WTC11 (cell line): ENCODE measurements at regions not wholly inside any gene's neighbourhood (a gene's known extent, or its start where the extent isn't known, plus 50 kb on each side); places are given as distances from the start of the nearest gene placed in this dataset.

ENCODE experiments used
- NFYB ChIP-seq: sonication (generic); formaldehyde crosslinking; conservative IDR thresholded peaks from 2 replicates; pipeline ENCODE4 v1.8.0; 2022; ENCODE audit warnings: low read depth, missing genetic modification reagents
- TEAD1 ChIP-seq: sonication (generic); formaldehyde crosslinking; IDR thresholded peaks from 2 replicates; pipeline ENCODE4 v1.8.0; 2022; ENCODE audit warnings: mild to moderate bottlenecking, missing genetic modification reagents
- TEAD4 ChIP-seq: sonication (generic); formaldehyde crosslinking; IDR thresholded peaks from 2 replicates; pipeline ENCODE4 v1.8.0; 2022; ENCODE audit warnings: mild to moderate bottlenecking, missing genetic modification reagents
- ZNF121 ChIP-seq: sonication (generic); formaldehyde crosslinking; IDR thresholded peaks from 2 replicates; pipeline ENCODE4 v1.8.0; 2023; ENCODE audit warnings: missing genetic modification reagents
- ZNF263 ChIP-seq: sonication (generic); formaldehyde crosslinking; IDR thresholded peaks from 2 replicates; pipeline ENCODE4 v1.8.1; 2022; ENCODE audit warnings: low read depth, mild to moderate bottlenecking, moderate library complexity, missing genetic modification reagents
- TF ChIP-seq, protein P1 (sequence below): fragments of 200-600 bp; IDR thresholded peaks from 2 replicates; pipeline ENCODE4 v1.8.0; 2022; ENCODE audit warnings: antibody characterized with exemption
- TF ChIP-seq, protein P2 (sequence below): fragments of 250-450 bp; sonication (Bioruptor Pico); conservative IDR thresholded peaks from 2 replicates; pipeline ENCODE4 v1.9.0; 2021; ENCODE audit warnings: mild to moderate bottlenecking

DNA sequence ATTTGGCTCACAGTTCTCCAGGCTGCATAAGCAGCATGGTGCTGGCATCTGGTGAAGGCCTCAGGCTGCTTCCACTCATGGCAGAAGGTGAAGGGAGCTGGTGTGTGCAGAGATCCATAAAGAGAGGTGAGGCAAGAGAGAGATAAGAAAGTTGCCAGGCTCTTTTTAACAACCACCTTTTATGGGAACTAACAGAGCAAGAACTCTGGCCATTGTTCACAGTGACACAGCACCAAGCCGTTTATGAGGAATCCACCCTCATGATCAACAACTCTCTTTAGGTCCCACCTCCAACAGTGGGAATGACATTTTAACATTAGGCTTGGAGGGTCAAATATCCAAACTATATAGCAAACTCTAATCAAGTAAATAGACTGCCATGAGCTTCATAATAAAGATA lies 557.2 kb upstream of the SUCLG2 start:
- TF ChIP-seq ZNF263 (CRISPR knock-in tag) (no peak), TEAD1 (CRISPR knock-in tag) (no peak), NFYB (CRISPR knock-in tag) (no peak), TEAD4 (CRISPR knock-in tag) (no peak), ZNF121 (CRISPR knock-in tag) (no peak)
- TF ChIP-seq, protein P1, sequence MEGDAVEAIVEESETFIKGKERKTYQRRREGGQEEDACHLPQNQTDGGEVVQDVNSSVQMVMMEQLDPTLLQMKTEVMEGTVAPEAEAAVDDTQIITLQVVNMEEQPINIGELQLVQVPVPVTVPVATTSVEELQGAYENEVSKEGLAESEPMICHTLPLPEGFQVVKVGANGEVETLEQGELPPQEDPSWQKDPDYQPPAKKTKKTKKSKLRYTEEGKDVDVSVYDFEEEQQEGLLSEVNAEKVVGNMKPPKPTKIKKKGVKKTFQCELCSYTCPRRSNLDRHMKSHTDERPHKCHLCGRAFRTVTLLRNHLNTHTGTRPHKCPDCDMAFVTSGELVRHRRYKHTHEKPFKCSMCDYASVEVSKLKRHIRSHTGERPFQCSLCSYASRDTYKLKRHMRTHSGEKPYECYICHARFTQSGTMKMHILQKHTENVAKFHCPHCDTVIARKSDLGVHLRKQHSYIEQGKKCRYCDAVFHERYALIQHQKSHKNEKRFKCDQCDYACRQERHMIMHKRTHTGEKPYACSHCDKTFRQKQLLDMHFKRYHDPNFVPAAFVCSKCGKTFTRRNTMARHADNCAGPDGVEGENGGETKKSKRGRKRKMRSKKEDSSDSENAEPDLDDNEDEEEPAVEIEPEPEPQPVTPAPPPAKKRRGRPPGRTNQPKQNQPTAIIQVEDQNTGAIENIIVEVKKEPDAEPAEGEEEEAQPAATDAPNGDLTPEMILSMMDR, result no peak
- TF ChIP-seq, protein P2, sequence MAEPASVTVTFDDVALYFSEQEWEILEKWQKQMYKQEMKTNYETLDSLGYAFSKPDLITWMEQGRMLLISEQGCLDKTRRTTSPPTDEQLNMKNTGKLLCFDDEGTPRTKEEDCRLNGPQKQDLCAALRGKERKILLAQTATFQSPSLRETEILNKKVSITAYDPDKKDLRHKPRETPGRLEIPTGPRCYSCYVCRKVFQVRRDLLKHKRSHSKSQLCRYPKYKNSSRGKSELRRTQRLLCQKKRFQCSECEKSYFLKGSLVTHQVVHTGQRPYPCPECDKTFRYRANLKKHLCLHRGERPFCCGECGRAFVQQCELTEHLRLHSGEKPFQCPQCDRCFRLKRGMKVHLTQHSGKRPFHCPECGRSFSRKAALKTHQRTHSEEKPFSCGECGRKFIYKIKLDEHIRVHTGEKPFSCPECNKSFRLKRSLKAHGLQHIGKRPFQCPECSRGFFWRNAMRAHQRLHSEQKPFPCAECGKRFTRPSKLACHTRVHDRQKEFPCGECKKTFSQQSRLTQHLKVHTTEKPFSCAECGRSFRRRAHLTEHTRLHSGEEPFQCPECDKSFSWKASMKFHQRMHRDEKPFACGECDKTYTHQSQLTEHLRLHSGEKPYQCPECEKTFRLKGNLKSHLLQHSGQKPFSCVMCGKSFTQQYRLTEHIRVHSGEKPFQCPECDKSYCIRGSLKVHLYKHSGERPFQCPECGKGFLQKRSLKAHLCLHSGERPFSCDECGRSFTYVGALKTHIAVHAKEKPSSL, result no peak
